Breast epithelium (tissue), 3 donors: ENCODE measurements at regions not wholly inside any gene's neighbourhood (a gene's known extent, or its start where the extent isn't known, plus 50 kb on each side); places are given as distances from the start of the nearest gene placed in this dataset.

Source experiments
- CTCF ChIP-seq, 3 donors: fragments of 450-650 bp; IDR thresholded peaks; one replicate each; pipeline ENCODE4 v1.5.1; 2016 to 2017; ENCODE audit warnings: antibody characterized with exemption in 3 of 3, mild to moderate bottlenecking in 3 of 3, moderate library complexity in 3 of 3
- POLR2A ChIP-seq: fragments of 450-650 bp; IDR thresholded peaks from one replicate; pipeline ENCODE4 v1.6.1; 2016; ENCODE audit warnings: antibody characterized with exemption, mild to moderate bottlenecking, moderate library complexity
- POLR2AphosphoS5 ChIP-seq, 3 donors: sonication (generic); formaldehyde crosslinking; IDR thresholded peaks; one replicate each; pipeline ENCODE4 v1.6.1; 2017; ENCODE audit warnings: antibody characterized with exemption in 3 of 3

GRCh38 chr4:54818481-54818880 is 160.7 kb downstream of the KIT start:
- TF ChIP-seq POLR2A (no peak), CTCF (IDR thresholded peaks at IDR 0.05) (no peak), POLR2AphosphoS5 (IDR thresholded peaks at IDR 0.05) (no peak)
